CD4-positive, alpha-beta T cell treated with Interleukin-17A for 4 hours (primary cell): ENCODE measurements at regions not wholly inside any gene's neighbourhood (a gene's known extent, or its start where the extent isn't known, plus 50 kb on each side); places are given as distances from the start of the nearest gene placed in this dataset.

Source experiments
- DNase-seq: peaks from one replicate; pipeline ENCODE4 v3.0.0-alpha.2; 2020; ENCODE audit warnings: mixed read lengths

GRCh38 chr14:87879389-87879788 is 113.6 kb downstream of the GALC start:
- DNase-seq = no peak

GRCh38 chr14:87878959-87879358 is 114.0 kb downstream of the GALC start:
- DNase-seq = no peak

- DNase-seq = no peak
Observed at GRCh38 chr14:87877877-87878276, 115.1 kb downstream of the GALC start.

GRCh38 chr14:87874676-87875075 is 118.3 kb downstream of the GALC start:
- no peak for DNase-seq

GRCh38 chr14:87873741-87874140 is 119.2 kb downstream of the GALC start:
- DNase-seq = no peak

- DNase-seq = no peak
Observed at GRCh38 chr14:87869619-87870583, 123.1 kb downstream of the GALC start.

GRCh38 chr14:87868920-87869319 is 124.1 kb downstream of the GALC start:
- no peak for DNase-seq

- DNase-seq = no peak
Observed at GRCh38 chr14:87866116-87866515, 126.9 kb downstream of the GALC start.

GRCh38 chr14:87864356-87865270 is 128.4 kb downstream of the GALC start:
- no peak for DNase-seq

GRCh38 chr14:87863047-87863446 is 129.9 kb downstream of the GALC start:
- DNase-seq = no peak

- no peak for DNase-seq
Observed at GRCh38 chr14:87852107-87852506, 140.9 kb downstream of the GALC start.

- no peak for DNase-seq
Observed at GRCh38 chr14:87851190-87851589, 141.8 kb downstream of the GALC start.

GRCh38 chr14:87847216-87847755 is 145.7 kb downstream of the GALC start:
- no peak for DNase-seq

GRCh38 chr14:87840906-87841305 is 152.1 kb downstream of the GALC start:
- DNase-seq = no peak

GRCh38 chr14:87838931-87839330 is 154.1 kb downstream of the GALC start:
- DNase-seq = no peak

- DNase-seq = no peak
Observed at GRCh38 chr14:87837296-87837695, 155.7 kb downstream of the GALC start.

- no peak for DNase-seq
Observed at GRCh38 chr14:87834594-87834993, 158.4 kb downstream of the GALC start.

GRCh38 chr14:87833026-87833425 is 160.0 kb downstream of the GALC start:
- no peak for DNase-seq

- DNase-seq = no peak
Observed at GRCh38 chr14:87830443-87831096, 162.4 kb downstream of the GALC start.

GRCh38 chr14:87829543-87829942 is 163.4 kb downstream of the GALC start:
- no peak for DNase-seq

GRCh38 chr14:87824266-87824665 is 168.7 kb downstream of the GALC start:
- no peak for DNase-seq

- DNase-seq = no peak
Observed at GRCh38 chr14:87816416-87816815, 176.6 kb downstream of the GALC start.

GRCh38 chr14:87815121-87815520 is 177.9 kb downstream of the GALC start:
- no peak for DNase-seq
